GM20000 (cell line): ENCODE measurements at regions not wholly inside any gene's neighbourhood (a gene's known extent, or its start where the extent isn't known, plus 50 kb on each side); places are given as distances from the start of the nearest gene placed in this dataset.

ENCODE experiments used
- DNase-seq: peaks from one replicate; pipeline ENCODE4 v3.0.0; 2012; ENCODE audit warnings: low spot score
- TF ChIP-seq, protein P1 (sequence below): IDR thresholded peaks from 2 replicates; pipeline ENCODE4 v1.5.1; 2012; ENCODE audit warnings: mild to moderate bottlenecking, control low read depth; ENCODE audit errors: extremely low read depth, missing control alignments

DNA sequence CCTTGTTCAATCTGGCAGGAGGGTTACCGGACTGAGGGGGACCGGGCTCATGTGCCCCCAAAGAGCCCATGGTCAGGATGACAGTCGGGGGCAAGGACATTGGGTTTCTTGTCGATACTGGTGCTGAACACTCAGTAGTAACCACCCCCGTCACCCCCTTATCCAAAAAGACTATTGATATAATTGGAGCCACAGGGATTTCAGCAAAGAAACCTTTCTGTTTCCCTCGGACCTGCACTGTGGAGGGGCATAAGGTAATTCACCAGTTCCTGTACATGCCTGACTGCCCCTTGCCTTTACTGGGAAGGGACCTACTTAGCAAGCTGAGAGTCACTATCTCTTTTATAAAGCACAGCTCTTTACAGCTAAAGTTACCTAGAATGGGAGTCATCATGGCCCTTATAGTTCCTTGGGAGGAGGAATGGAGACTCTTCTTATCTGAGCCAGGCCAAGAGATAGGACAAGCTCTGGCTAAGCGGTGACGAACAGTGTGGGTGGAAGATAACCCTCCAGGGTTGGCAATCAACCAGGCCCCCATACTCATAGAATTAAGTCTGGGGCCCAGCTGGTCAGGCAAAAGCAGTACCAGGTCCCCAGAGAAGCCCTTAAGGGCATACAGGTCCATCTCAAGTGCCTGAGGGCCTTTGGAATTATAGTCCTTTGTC lies 603.7 kb downstream of the UQCRFS1 start:
- DNase-seq: no peak
- TF ChIP-seq, protein P1, sequence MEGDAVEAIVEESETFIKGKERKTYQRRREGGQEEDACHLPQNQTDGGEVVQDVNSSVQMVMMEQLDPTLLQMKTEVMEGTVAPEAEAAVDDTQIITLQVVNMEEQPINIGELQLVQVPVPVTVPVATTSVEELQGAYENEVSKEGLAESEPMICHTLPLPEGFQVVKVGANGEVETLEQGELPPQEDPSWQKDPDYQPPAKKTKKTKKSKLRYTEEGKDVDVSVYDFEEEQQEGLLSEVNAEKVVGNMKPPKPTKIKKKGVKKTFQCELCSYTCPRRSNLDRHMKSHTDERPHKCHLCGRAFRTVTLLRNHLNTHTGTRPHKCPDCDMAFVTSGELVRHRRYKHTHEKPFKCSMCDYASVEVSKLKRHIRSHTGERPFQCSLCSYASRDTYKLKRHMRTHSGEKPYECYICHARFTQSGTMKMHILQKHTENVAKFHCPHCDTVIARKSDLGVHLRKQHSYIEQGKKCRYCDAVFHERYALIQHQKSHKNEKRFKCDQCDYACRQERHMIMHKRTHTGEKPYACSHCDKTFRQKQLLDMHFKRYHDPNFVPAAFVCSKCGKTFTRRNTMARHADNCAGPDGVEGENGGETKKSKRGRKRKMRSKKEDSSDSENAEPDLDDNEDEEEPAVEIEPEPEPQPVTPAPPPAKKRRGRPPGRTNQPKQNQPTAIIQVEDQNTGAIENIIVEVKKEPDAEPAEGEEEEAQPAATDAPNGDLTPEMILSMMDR: no peak

DNA sequence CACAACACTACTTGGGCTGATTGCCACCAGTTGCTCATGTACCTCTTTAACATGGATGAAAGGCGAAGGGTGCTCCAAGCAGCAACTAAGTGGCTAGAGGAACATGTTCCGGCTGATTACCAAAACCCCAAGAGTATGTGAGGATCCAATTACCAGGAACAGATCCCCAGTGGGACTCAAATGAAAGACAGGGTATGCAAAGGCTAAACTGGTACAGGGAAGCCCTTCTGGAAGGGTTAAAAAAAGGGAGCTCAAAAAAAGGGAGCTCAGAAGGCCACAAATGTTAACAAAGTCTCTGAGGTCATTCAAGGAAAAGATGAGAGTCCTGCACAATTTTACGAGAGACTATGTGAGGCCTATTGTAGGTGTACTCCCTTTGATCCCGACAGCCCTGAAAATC lies 604.7 kb downstream of the UQCRFS1 start:
- TF ChIP-seq, protein P1: no peak

DNA sequence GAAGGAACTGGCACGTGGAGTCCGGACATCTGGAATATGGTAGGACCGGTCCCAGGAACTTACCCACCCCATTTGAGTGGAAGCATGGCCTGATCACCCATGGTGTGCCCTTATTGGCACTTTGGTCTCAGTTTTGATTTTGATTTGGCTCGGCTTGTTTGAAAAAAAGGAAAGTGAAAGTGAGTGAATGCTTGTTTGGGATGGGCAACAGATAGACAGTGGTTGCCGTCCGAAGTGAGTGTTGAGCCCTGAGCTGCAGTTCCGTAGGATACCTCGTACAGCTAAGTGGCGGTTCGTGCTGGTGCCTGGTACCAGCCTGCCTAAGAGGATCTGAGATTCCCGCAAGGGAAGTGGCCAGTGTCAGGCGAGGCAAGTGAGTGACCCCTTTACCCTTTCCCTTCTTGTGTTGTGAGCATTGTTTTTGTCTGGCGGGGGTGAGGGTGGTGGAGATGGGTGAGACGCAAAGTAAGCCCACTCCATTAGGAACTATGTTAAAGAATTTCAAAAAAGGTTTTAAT lies 605.8 kb downstream of the UQCRFS1 start:
- DNase-seq: no peak

More for the DNA sequence above, 604.7 kb downstream of the UQCRFS1 start:
- DNase-seq: no peak

DNA sequence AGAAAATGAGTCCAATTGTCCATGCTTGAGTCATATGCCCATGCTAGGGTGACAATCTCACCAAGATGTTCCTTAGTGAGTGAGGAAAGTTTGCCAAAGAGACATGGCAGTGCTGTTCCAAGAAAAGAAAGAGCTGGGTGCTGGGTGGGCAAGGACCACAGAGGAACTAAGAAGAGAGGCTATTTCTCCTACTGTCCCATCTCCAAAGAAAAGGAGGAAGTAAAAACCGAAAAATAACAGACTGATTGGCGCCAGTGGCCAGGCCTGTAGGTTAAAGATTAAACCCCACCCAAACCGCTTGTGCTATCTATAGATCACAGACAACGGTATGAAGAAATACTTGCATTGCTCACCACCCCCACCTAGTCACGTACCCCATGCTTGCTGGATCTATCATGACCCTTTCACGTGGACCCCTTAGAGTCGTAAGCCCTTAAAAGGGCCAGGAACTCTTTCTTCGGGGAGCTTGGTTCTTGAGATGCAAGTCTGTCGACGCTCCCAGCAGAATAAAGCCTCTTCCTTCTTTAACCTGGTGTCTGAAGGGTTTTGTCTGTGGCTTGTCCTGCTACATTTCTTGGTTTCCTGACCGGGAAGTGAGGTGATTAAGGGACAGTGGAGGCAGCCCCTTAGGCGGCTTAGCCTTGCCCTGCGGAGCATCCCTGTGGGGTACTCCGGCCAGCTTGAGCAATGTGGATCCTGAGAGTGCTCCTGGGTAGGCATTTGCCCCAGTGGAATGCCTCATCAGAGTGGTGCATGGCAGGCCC lies 606.5 kb downstream of the UQCRFS1 start:
- TF ChIP-seq, protein P1: no peak
- DNase-seq: no peak

More for the DNA sequence above, 605.8 kb downstream of the UQCRFS1 start:
- TF ChIP-seq, protein P1: no peak

DNA sequence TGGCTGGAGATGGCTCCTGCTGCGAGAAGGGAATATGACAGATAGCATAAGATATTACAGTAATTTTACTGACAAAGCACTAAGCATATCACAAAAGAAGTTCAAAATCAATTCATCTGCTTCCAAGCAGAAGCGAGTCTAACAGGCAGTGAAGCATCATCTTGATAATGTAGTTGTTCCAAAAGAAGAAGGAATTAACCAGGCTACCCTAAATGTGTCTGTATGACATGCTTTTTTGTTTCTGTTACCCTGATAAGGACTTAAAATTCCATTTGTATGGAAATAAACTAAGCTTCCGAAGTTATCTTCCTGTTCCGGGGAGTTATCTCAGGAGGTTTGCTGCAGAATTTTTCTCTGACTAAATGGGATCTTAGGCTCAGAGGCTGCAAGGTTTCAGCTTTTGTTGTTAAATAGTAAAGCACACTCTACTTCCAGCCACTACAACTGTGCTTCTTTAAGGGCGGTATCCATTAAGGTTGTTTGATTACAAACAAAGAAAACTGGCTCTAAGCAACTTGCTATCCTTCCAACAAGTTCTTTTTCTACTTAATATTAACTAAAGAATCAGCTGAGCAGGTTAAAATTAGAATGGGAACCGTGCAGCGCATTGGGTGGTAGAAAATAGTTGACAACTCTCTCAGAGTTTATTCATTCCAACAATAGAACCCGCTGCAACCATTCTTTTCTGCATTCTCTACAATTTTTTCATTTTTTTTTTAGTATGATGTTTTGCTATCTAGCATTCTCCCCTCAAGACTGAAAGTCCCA lies 607.3 kb downstream of the UQCRFS1 start:
- DNase-seq: no peak

DNA sequence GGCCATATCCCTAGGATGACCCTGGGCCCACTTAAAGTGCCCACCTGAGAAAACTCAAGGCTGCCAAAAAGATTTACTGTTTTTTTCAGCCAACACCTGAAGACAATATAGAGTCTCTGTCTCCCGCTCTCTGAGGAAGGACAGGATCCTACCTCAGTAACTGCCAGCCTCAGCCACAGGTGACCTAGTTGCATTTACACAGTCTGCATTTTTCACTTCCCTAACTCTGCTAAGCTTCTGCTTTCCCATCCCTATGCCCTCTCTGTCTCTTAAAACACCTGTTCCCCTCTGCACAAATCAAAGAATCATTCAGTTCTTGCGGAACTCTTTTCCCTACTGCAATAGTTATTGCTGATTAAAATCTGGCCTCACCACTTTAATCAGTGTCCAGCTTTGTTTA lies 609.5 kb downstream of the UQCRFS1 start:
- no peak for DNase-seq
- TF ChIP-seq, protein P1: no peak

More for the DNA sequence above, 607.3 kb downstream of the UQCRFS1 start:
- TF ChIP-seq, protein P1: no peak
